Fibroblast of lung (primary cell): ENCODE measurements at regions not wholly inside any gene's neighbourhood (a gene's known extent, or its start where the extent isn't known, plus 50 kb on each side); places are given as distances from the start of the nearest gene placed in this dataset.

ENCODE experiments used
- EZH2 ChIP-seq: IDR thresholded peaks from 2 replicates; pipeline ENCODE4 v1.5.1; 2012; ENCODE audit warnings: low read length, control low read depth, mild to moderate bottlenecking; ENCODE audit errors: missing control alignments
- TF ChIP-seq, protein P1 (sequence below), 2 donors: IDR thresholded peaks in 1 of 2; conservative IDR thresholded peaks in 1 of 2; 1 replicate in 1 of 2; 2 replicates in 1 of 2; pipeline ENCODE4 v1.5.1; 2011 to 2012; ENCODE audit warnings: low read length in 2 of 2, control low read depth in 1 of 2, inconsistent platforms in 1 of 2, low read depth in 1 of 2, mild to moderate bottlenecking in 1 of 2

- TF ChIP-seq, protein P1, sequence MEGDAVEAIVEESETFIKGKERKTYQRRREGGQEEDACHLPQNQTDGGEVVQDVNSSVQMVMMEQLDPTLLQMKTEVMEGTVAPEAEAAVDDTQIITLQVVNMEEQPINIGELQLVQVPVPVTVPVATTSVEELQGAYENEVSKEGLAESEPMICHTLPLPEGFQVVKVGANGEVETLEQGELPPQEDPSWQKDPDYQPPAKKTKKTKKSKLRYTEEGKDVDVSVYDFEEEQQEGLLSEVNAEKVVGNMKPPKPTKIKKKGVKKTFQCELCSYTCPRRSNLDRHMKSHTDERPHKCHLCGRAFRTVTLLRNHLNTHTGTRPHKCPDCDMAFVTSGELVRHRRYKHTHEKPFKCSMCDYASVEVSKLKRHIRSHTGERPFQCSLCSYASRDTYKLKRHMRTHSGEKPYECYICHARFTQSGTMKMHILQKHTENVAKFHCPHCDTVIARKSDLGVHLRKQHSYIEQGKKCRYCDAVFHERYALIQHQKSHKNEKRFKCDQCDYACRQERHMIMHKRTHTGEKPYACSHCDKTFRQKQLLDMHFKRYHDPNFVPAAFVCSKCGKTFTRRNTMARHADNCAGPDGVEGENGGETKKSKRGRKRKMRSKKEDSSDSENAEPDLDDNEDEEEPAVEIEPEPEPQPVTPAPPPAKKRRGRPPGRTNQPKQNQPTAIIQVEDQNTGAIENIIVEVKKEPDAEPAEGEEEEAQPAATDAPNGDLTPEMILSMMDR (conservative IDR thresholded peaks at IDR 0.05 in 1 of 2, IDR thresholded peaks at IDR 0.05 in 1 of 2; ENCODE audit: low read depth in 1 of 2, low read length in 2 of 2) = no peak
- no peak for TF ChIP-seq EZH2
Measured at GRCh38 chr15:66875588-66876420, 173.8 kb downstream of the SMAD6 start.
